Esophagus muscularis mucosa (tissue), 4 donors: ENCODE measurements at regions not wholly inside any gene's neighbourhood (a gene's known extent, or its start where the extent isn't known, plus 50 kb on each side); places are given as distances from the start of the nearest gene placed in this dataset.

Source experiments
- DNase-seq: peaks from one replicate; pipeline ENCODE4 v3.0.0-alpha.2; 2017; ENCODE audit errors: extremely low spot score
- H3K27ac ChIP-seq, 4 donors: fragments of 200-600 bp; sonication (generic); replicated peaks in 1 of 4; 1 replicate in 3 of 4; 2 replicates in 1 of 4; pipeline ENCODE4 v1.5.1; 2016 to 2019; ENCODE audit warnings: mild to moderate bottlenecking in 1 of 4
- H3K27me3 ChIP-seq, 4 donors: fragments of 200-600 bp; sonication (generic); one replicate each; pipeline versions ENCODE4 v1.5.1 to v1.6.0; 2016 to 2019
- H3K36me3 ChIP-seq, 4 donors: fragments of 200-600 bp; sonication (generic); one replicate each; pipeline ENCODE4 v1.5.1; 2016 to 2019
- H3K4me1 ChIP-seq, 4 donors: fragments of 200-600 bp; sonication (generic); one replicate each; pipeline ENCODE4 v1.5.1; 2016 to 2019
- H3K4me3 ChIP-seq, 4 donors: fragments of 200-600 bp; sonication (generic); 1 replicate in 2 of 4; 2 replicates in 2 of 4; pipeline ENCODE4 v1.5.1; 2016 to 2019; ENCODE audit warnings: mild to moderate bottlenecking in 4 of 4, moderate library complexity in 1 of 4
- H3K9me3 ChIP-seq, 4 donors: fragments of 200-600 bp; sonication (generic); 1 replicate in 3 of 4; 2 replicates in 1 of 4; pipeline ENCODE4 v1.5.1; 2016 to 2019
- CTCF ChIP-seq, 3 experiments: fragments of 200-600 bp in 2 of 3; fragments of 450-650 bp in 1 of 3; sonication (generic) in 2 of 3; IDR thresholded peaks; one replicate each; pipeline ENCODE4 v1.5.1; 2017 to 2019; ENCODE audit warnings: antibody characterized with exemption in 3 of 3, mild to moderate bottlenecking in 2 of 3, moderate library complexity in 1 of 3
- EP300 ChIP-seq: sonication (generic); formaldehyde crosslinking; IDR thresholded peaks from one replicate; pipeline ENCODE4 v1.6.1; 2017; ENCODE audit warnings: antibody characterized with exemption
- POLR2A ChIP-seq: fragments of 450-650 bp; IDR thresholded peaks from one replicate; pipeline ENCODE4 v1.6.1; 2017; ENCODE audit warnings: antibody characterized with exemption, moderate library complexity, mild to moderate bottlenecking, low read depth
- POLR2AphosphoS5 ChIP-seq, 2 donors: sonication (generic); formaldehyde crosslinking; IDR thresholded peaks; one replicate each; pipeline ENCODE4 v1.6.1; 2017; ENCODE audit warnings: antibody characterized with exemption in 2 of 2
- WGBS: methylation state at CpG from one replicate; pipeline ENCODE4 v1.1.5; 2018; 5-methylcytosine and 5-hydroxymethylcytosine counted together
- intact Hi-C: fragments of 100-400 bp; cut with DNase I; formaldehyde crosslinking; loops from one replicate; pipeline ENCODE4 v1.15.1; 2023

- intact Hi-C loops: loop anchor here (10.0 kb wide), 1 partner anchor 327 kb away; no protein-coding TSS in a partner anchor
- peak; percentile 88 for DNase-seq
- Histone ChIP-seq H3K36me3 (no peaks in the 10 kb centered on the region), H3K4me1 (peaks cover 17 to 61% (median 61%) of the 10 kb centered on the region in 4 donors), H3K4me3 (no peak overlapping the region), H3K27ac (no peak overlapping the region), H3K27me3 (no peaks in the 10 kb centered on the region), H3K9me3 (no peaks in the 10 kb centered on the region)
- 80% methylated on average over 6 of the region's 6 CpGs for WGBS
- TF ChIP-seq EP300: no peak
- TF ChIP-seq POLR2A: no peak
- TF ChIP-seq CTCF (IDR thresholded peaks at IDR 0.05): no peak
- TF ChIP-seq POLR2AphosphoS5 (IDR thresholded peaks at IDR 0.05): no peak
These were observed 79.4 kb upstream of the THBS1 start for GRCh38 chr15:39501366-39502081.

- TF ChIP-seq POLR2AphosphoS5 (IDR thresholded peaks at IDR 0.05): no peak
- TF ChIP-seq POLR2A: no peak
- TF ChIP-seq CTCF (IDR thresholded peaks at IDR 0.05): no peak
- TF ChIP-seq EP300: no peak
- WGBS: 85% methylated on average over 3 of the region's 4 CpGs
- peaks cover 14 to 57% (median 55%) of the 10 kb centered on the region in 4 donors for H3K4me1 ChIP-seq
- H3K27me3 ChIP-seq: no peaks in the 10 kb centered on the region
- H3K27ac ChIP-seq: peak overlapping the region in 1 of 4 donors; percentile 0
- DNase-seq: peak; percentile 86
- no peaks in the 10 kb centered on the region for H3K9me3 ChIP-seq
- H3K36me3 ChIP-seq: no peaks in the 10 kb centered on the region
- H3K4me3 ChIP-seq: no peak overlapping the region
- intact Hi-C loops: loop anchor here (10.0 kb wide), 1 partner anchor 327 kb away; no protein-coding TSS in a partner anchor
These were observed 78.8 kb upstream of the THBS1 start for GRCh38 chr15:39502082-39502447.

- Histone ChIP-seq H3K4me1 (peaks cover 10 to 51% (median 49%) of the 10 kb centered on the region in 4 donors), H3K27me3 (no peaks in the 10 kb centered on the region), H3K36me3 (no peaks in the 10 kb centered on the region), H3K4me3 (no peak overlapping the region), H3K27ac (peak overlapping the region in 2 of 4 donors; percentile 0 to 9), H3K9me3 (no peaks in the 10 kb centered on the region)
- intact Hi-C loops: loop anchor here (10.0 kb wide), 1 partner anchor 328 kb away; no protein-coding TSS in a partner anchor
- TF ChIP-seq POLR2AphosphoS5 (IDR thresholded peaks at IDR 0.05): no peak
- no peak for TF ChIP-seq POLR2A
- TF ChIP-seq CTCF (IDR thresholded peaks at IDR 0.05): no peak
- TF ChIP-seq EP300: no peak
- DNase-seq: no peak
- WGBS: 57% methylated on average over 4 of the region's 4 CpGs
These were observed 78.2 kb upstream of the THBS1 start for GRCh38 chr15:39502611-39503195.

GRCh38 chr15:39503526-39503925, 77.4 kb upstream of the THBS1 start:
- WGBS: 96% methylated on average over 4 of the region's 4 CpGs
- peaks cover 5 to 43% (median 41%) of the 10 kb centered on the region in 4 donors for H3K4me1 ChIP-seq
- no peaks in the 10 kb centered on the region for H3K36me3 ChIP-seq
- intact Hi-C loops: loop anchor here (10.0 kb wide), 1 partner anchor 329 kb away; no protein-coding TSS in a partner anchor
- peak overlapping the region in 1 of 4 donors; percentile 70 for H3K27ac ChIP-seq
- H3K4me3 ChIP-seq: no peak overlapping the region
- H3K9me3 ChIP-seq: no peaks in the 10 kb centered on the region
- TF ChIP-seq POLR2AphosphoS5 (IDR thresholded peaks at IDR 0.05) (no peak), CTCF (IDR thresholded peaks at IDR 0.05) (no peak), POLR2A (no peak)
- no peaks in the 10 kb centered on the region for H3K27me3 ChIP-seq
- DNase-seq: peak; percentile 87
